Astrocyte (in vitro differentiated cells and primary cell): ENCODE measurements at regions not wholly inside any gene's neighbourhood (a gene's known extent, or its start where the extent isn't known, plus 50 kb on each side); places are given as distances from the start of the nearest gene placed in this dataset.

Experiments used
- DNase-seq: peaks from one replicate; pipeline ENCODE4 v3.0.0-alpha.2; 2010; ENCODE audit warnings: low read depth
- FAIRE-seq: peaks from 2 replicates; lab custom pipeline; 2011; peaks lifted over from hg19 to GRCh38; lab: Jason Lieb, UNC
- H2AFZ ChIP-seq: 2 replicates; pipeline ENCODE4 v1.6.0; 2012; ENCODE audit warnings: low read depth, low read length, inconsistent platforms
- H3K27ac ChIP-seq: 2 replicates; pipeline ENCODE4 v1.5.1; 2011; ENCODE audit warnings: low read depth, low read length, inconsistent platforms
- H3K27me3 ChIP-seq: 2 replicates; pipeline ENCODE4 v1.6.0; 2011; ENCODE audit warnings: low read length, inconsistent platforms; ENCODE audit not compliant: insufficient read depth
- H3K36me3 ChIP-seq: 2 replicates; pipeline ENCODE4 v1.5.1; 2011; ENCODE audit warnings: low read length, inconsistent platforms; ENCODE audit not compliant: insufficient read depth
- H3K4me1 ChIP-seq: 2 replicates; pipeline ENCODE4 v1.5.1; 2011; ENCODE audit warnings: low read length, inconsistent platforms; ENCODE audit not compliant: insufficient read depth
- H3K4me2 ChIP-seq: 2 replicates; pipeline ENCODE4 v1.6.0; 2012; ENCODE audit warnings: low read length, inconsistent platforms
- H3K4me3 ChIP-seq: 2 replicates; pipeline ENCODE4 v1.5.1; 2011; ENCODE audit warnings: low read depth, mild to moderate bottlenecking, low read length, inconsistent platforms; ENCODE audit not compliant: insufficient read depth
- H3K79me2 ChIP-seq: 2 replicates; pipeline ENCODE4 v1.6.0; 2012; ENCODE audit warnings: mild to moderate bottlenecking, low read length, inconsistent platforms; ENCODE audit not compliant: insufficient read depth
- H3K9ac ChIP-seq: 2 replicates; pipeline ENCODE4 v1.6.0; 2012; ENCODE audit warnings: mild to moderate bottlenecking, low read length, inconsistent platforms
- H3K9me3 ChIP-seq: 2 replicates; pipeline ENCODE4 v1.5.1; 2012; ENCODE audit warnings: low read depth, mild to moderate bottlenecking, low read length, inconsistent platforms; ENCODE audit not compliant: insufficient read depth
- H4K20me1 ChIP-seq: 2 replicates; pipeline ENCODE4 v1.6.0; 2012; ENCODE audit warnings: low read length, inconsistent platforms; ENCODE audit not compliant: insufficient read depth
- H3K27ac Mint-ChIP-seq: one replicate; pipeline ENCODE4 v1.8.0; 2021; ENCODE audit warnings: mild to moderate bottlenecking, mixed read lengths; ENCODE audit not compliant: unreplicated experiment
- H3K27me3 Mint-ChIP-seq: one replicate; pipeline ENCODE4 v1.8.0; 2021; ENCODE audit warnings: low read depth, mixed read lengths; ENCODE audit not compliant: unreplicated experiment
- H3K36me3 Mint-ChIP-seq: one replicate; pipeline ENCODE4 v1.8.0; 2021; ENCODE audit warnings: low read depth, mixed read lengths; ENCODE audit not compliant: unreplicated experiment
- H3K4me1 Mint-ChIP-seq: one replicate; pipeline ENCODE4 v1.8.0; 2021; ENCODE audit warnings: low read depth, mixed read lengths; ENCODE audit not compliant: unreplicated experiment
- H3K4me3 Mint-ChIP-seq: one replicate; pipeline ENCODE4 v1.8.0; 2021; ENCODE audit warnings: mild to moderate bottlenecking, moderate library complexity, mixed read lengths; ENCODE audit not compliant: unreplicated experiment
- H3K9me3 Mint-ChIP-seq: one replicate; pipeline ENCODE4 v1.8.0; 2021; ENCODE audit warnings: mild to moderate bottlenecking, mixed read lengths; ENCODE audit not compliant: unreplicated experiment
- CTCF ChIP-seq: IDR thresholded peaks from 2 replicates; pipeline ENCODE4 v1.5.1; 2011; ENCODE audit warnings: low read depth, mild to moderate bottlenecking, inconsistent platforms, low read length, moderate library complexity; ENCODE audit not compliant: insufficient read depth
- EZH2 ChIP-seq: IDR thresholded peaks from 2 replicates; pipeline ENCODE4 v1.6.1; 2012; ENCODE audit warnings: mild to moderate bottlenecking, low read length, inconsistent platforms; ENCODE audit not compliant: insufficient read depth

DNA sequence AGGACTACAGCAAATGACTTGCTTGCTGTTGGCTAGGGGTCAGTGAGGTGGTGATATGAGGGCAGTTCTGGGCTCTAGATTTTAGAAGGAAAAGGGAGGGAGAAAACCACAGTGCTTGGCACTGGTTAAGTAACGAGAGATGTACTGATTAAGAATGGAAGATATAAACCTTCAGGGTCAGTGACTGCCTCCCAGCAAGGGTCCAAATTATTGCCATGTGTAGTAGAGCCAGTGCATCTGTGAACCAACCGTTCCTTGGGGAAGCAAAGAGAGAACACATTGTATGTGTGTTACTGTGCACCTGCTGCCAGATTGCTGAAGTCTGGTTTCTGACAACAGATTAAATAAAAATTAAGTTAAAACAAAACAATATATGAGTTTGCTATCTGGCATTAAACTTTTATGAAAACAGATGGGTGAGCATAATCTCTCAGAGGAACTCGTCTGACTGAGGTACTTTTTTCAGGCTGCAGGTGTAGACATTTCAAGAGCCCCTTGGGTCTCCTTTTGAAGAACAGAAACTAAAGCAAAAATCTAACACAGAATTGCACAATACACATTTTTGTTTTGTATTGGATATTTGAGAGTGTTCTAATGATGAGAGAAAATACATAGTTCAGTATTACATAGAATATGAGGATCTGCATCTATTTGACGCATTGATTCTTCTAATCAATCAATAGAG is 1120.6 kb downstream of the SORCS3 start:
- Histone ChIP-seq H3K79me2 (no peaks in the 10 kb centered on the region), H3K9ac (no peak overlapping the region), H3K36me3 (no peaks in the 10 kb centered on the region), H3K9me3 (no peaks in the 10 kb centered on the region), H3K4me2 (no peak overlapping the region), H3K4me3 (no peak overlapping the region), H2AFZ (no peak overlapping the region), H3K27me3 (peaks cover 2% of the 10 kb centered on the region), H3K27ac (no peak overlapping the region), H3K4me1 (no peaks in the 10 kb centered on the region), H4K20me1 (no peaks in the 10 kb centered on the region)
- Mint-ChIP-seq H3K27ac (no peak overlapping the region), H3K4me1 (peaks cover 7% of the 10 kb centered on the region), H3K36me3 (no peaks in the 10 kb centered on the region), H3K4me3 (no peak overlapping the region), H3K9me3 (no peaks in the 10 kb centered on the region), H3K27me3 (peaks cover 2% of the 10 kb centered on the region)
- FAIRE-seq (no peak), DNase-seq (no peak)
- TF ChIP-seq CTCF: no peak
- TF ChIP-seq EZH2: no peak

GRCh38 chr10:105759669-105760068 is 1118.6 kb downstream of the SORCS3 start:
- H3K4me3 ChIP-seq: no peak overlapping the region
- H3K9me3 ChIP-seq: no peaks in the 10 kb centered on the region
- H3K4me2 ChIP-seq: no peak overlapping the region
- Mint-ChIP-seq H3K27ac (no peak overlapping the region), H3K27me3 (no peaks in the 10 kb centered on the region), H3K9me3 (no peaks in the 10 kb centered on the region), H3K4me3 (no peak overlapping the region), H3K4me1 (peaks cover 7% of the 10 kb centered on the region), H3K36me3 (no peaks in the 10 kb centered on the region)
- H4K20me1 ChIP-seq: no peaks in the 10 kb centered on the region
- H3K9ac ChIP-seq: no peak overlapping the region
- H2AFZ ChIP-seq: no peak overlapping the region
- no peak overlapping the region for H3K27ac ChIP-seq
- no peaks in the 10 kb centered on the region for H3K36me3 ChIP-seq
- no peak for FAIRE-seq
- no peak for TF ChIP-seq EZH2
- no peak for TF ChIP-seq CTCF
- H3K79me2 ChIP-seq: no peaks in the 10 kb centered on the region
- DNase-seq: no peak
- no peaks in the 10 kb centered on the region for H3K27me3 ChIP-seq
- H3K4me1 ChIP-seq: no peaks in the 10 kb centered on the region

- H3K36me3 ChIP-seq: no peaks in the 10 kb centered on the region
- no peak overlapping the region for H3K4me3 ChIP-seq
- FAIRE-seq (no peak), DNase-seq (no peak)
- H3K4me1 ChIP-seq: no peaks in the 10 kb centered on the region
- Mint-ChIP-seq H3K27ac (no peak overlapping the region), H3K9me3 (no peaks in the 10 kb centered on the region), H3K4me3 (no peak overlapping the region), H3K36me3 (no peaks in the 10 kb centered on the region), H3K4me1 (peaks cover under 1% of the 10 kb centered on the region), H3K27me3 (no peaks in the 10 kb centered on the region)
- no peaks in the 10 kb centered on the region for H3K79me2 ChIP-seq
- H4K20me1 ChIP-seq: no peaks in the 10 kb centered on the region
- H3K9me3 ChIP-seq: no peaks in the 10 kb centered on the region
- H3K4me2 ChIP-seq: no peak overlapping the region
- TF ChIP-seq CTCF (no peak), EZH2 (no peak)
- H3K9ac ChIP-seq: no peak overlapping the region
- H2AFZ ChIP-seq: no peak overlapping the region
- no peak overlapping the region for H3K27ac ChIP-seq
- no peaks in the 10 kb centered on the region for H3K27me3 ChIP-seq
Measured at GRCh38 chr10:105758209-105758998, 1117.3 kb downstream of the SORCS3 start.
